Breast epithelium (tissue), 4 donors: ENCODE measurements at regions not wholly inside any gene's neighbourhood (a gene's known extent, or its start where the extent isn't known, plus 50 kb on each side); places are given as distances from the start of the nearest gene placed in this dataset.
A peak's percentile ranks its signal among the peaks of the same experiment; 100 is the strongest.

ENCODE experiments used
- DNase-seq, 2 donors: peaks; one replicate each; pipeline ENCODE4 v3.0.0-alpha.2; 2019; ENCODE audit warnings: low spot score in 2 of 2
- H3K27ac ChIP-seq, 2 donors: fragments of 200-600 bp; sonication (generic) in 1 of 2; one replicate each; pipeline ENCODE4 v1.5.1; 2016 to 2019; ENCODE audit warnings: mild to moderate bottlenecking in 1 of 2
- H3K27me3 ChIP-seq, 2 donors: fragments of 200-600 bp; sonication (generic) in 1 of 2; one replicate each; pipeline versions ENCODE4 v1.5.1 to v1.6.0; 2017 to 2019; ENCODE audit warnings: control low read depth in 1 of 2, mild to moderate bottlenecking in 1 of 2
- H3K36me3 ChIP-seq: fragments of 200-600 bp; one replicate; pipeline ENCODE4 v1.5.1; 2019
- H3K4me1 ChIP-seq, 2 donors: fragments of 200-600 bp; sonication (generic); one replicate each; pipeline ENCODE4 v1.5.1; 2016 to 2019; ENCODE audit warnings: control low read depth in 1 of 2
- H3K4me3 ChIP-seq, 3 donors: fragments of 200-600 bp; sonication (generic); 1 replicate in 2 of 3; 2 replicates in 1 of 3; pipeline ENCODE4 v1.5.1; 2016 to 2019; ENCODE audit warnings: mild to moderate bottlenecking in 3 of 3, moderate library complexity in 2 of 3
- H3K9me3 ChIP-seq, 2 donors: fragments of 200-600 bp; sonication (generic) in 1 of 2; one replicate each; pipeline ENCODE4 v1.5.1; 2016 to 2019; ENCODE audit warnings: control low read depth in 1 of 2
- CTCF ChIP-seq, 3 donors: fragments of 450-650 bp; IDR thresholded peaks; one replicate each; pipeline ENCODE4 v1.5.1; 2016 to 2017; ENCODE audit warnings: antibody characterized with exemption in 3 of 3, mild to moderate bottlenecking in 3 of 3, moderate library complexity in 3 of 3
- POLR2A ChIP-seq: fragments of 450-650 bp; IDR thresholded peaks from one replicate; pipeline ENCODE4 v1.6.1; 2016; ENCODE audit warnings: antibody characterized with exemption, mild to moderate bottlenecking, moderate library complexity
- POLR2AphosphoS5 ChIP-seq, 3 donors: sonication (generic); formaldehyde crosslinking; IDR thresholded peaks; one replicate each; pipeline ENCODE4 v1.6.1; 2017; ENCODE audit warnings: antibody characterized with exemption in 3 of 3
- intact Hi-C: fragments of 100-400 bp; cut with DNase I; formaldehyde crosslinking; loops from one replicate; pipeline ENCODE4 v1.15.1; 2023; ENCODE audit warnings: low total_unique reads

DNA sequence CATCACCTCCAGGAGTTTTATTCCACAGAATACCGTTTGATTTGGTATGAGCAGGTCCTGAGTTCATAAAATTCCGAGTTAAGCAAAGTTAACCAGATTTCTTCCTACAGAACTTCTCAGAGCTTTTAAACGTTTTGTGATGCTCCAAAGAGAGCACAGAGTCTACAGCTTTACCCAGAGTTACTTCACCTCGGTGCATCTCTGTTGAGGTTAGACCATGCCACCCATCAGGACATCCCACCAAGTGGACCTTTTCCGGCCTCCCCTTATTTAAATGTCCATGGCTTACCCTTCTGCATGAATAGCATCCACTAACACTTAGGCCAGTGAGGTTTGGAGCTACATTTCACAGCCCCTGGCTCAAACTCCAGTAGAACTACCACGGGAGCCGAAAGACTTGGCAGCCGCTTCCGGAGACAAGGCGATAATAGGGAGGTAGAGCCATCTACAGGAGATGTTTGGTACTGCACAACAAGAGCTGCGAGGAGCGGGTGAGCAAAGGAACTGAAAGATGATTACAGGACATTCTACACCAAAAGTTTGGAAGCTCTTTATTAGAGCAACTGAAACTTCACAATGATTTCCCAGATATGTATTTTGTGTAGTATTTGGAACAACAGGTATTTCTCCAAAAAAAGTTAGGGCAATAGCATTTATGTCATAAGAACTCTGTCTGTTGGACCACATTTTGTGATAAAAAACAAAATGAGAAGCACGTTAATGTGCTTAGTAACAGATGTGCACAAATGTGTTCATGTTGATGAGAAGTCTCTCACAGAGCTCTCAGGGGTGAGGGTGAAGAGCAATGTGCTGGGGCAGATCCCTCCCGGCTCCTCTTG is 174.7 kb downstream of the HERPUD2 start:
- H3K27me3 ChIP-seq, result peaks cover 0 to 7% of the 10 kb centered on the region in 2 donors
- no peak overlapping the region for H3K27ac ChIP-seq
- peak in 1 of 2 donors; percentile 20 for DNase-seq
- intact Hi-C loops, result no loop called here
- no peaks in the 10 kb centered on the region for H3K36me3 ChIP-seq
- H3K4me1 ChIP-seq, result no peaks in the 10 kb centered on the region
- H3K4me3 ChIP-seq, result no peak overlapping the region
- TF ChIP-seq POLR2A (no peak), CTCF (IDR thresholded peaks at IDR 0.05) (peak; percentile 58 to 74 (median 70)), POLR2AphosphoS5 (IDR thresholded peaks at IDR 0.05) (no peak)
- H3K9me3 ChIP-seq, result no peaks in the 10 kb centered on the region

DNA sequence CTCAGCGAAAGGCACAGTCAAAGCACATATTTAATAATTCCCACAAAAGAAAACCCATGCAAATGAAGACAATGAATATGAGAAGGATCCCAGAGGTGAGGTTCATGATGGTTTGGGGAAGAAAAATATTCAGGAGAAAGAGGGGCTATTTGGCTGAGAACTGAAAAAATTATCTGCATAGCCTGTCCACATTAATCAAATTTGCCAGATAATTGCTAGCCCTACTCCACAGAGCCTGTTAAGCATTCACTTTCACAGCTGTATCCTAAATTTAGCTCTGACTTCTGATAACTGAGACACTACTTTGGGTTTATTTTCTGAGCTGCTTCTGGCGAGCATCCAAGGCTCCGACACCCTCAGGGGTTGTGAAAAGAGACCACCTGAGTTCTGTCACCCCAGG is 176.2 kb downstream of the HERPUD2 start:
- H3K27me3 ChIP-seq, result peaks cover 0 to 7% of the 10 kb centered on the region in 2 donors
- intact Hi-C loops, result no loop called here
- no peaks in the 10 kb centered on the region for H3K36me3 ChIP-seq
- H3K9me3 ChIP-seq, result no peaks in the 10 kb centered on the region
- TF ChIP-seq POLR2AphosphoS5 (IDR thresholded peaks at IDR 0.05), result no peak
- no peak for TF ChIP-seq CTCF (IDR thresholded peaks at IDR 0.05)
- no peak for TF ChIP-seq POLR2A
- DNase-seq, result no peak
- no peak overlapping the region for H3K4me3 ChIP-seq
- H3K4me1 ChIP-seq, result no peaks in the 10 kb centered on the region
- H3K27ac ChIP-seq, result no peak overlapping the region

GRCh38 chr7:35516498-35516897 is 178.4 kb downstream of the HERPUD2 start:
- Histone ChIP-seq H3K27ac (no peak overlapping the region), H3K4me3 (no peak overlapping the region), H3K9me3 (no peaks in the 10 kb centered on the region), H3K4me1 (no peaks in the 10 kb centered on the region), H3K36me3 (no peaks in the 10 kb centered on the region), H3K27me3 (peaks cover 0 to 7% of the 10 kb centered on the region in 2 donors)
- DNase-seq, result no peak
- intact Hi-C loops, result no loop called here
- TF ChIP-seq POLR2AphosphoS5 (IDR thresholded peaks at IDR 0.05) (no peak), POLR2A (no peak), CTCF (IDR thresholded peaks at IDR 0.05) (no peak)

GRCh38 chr7:35513828-35514227 is 181.1 kb downstream of the HERPUD2 start:
- no peaks in the 10 kb centered on the region for H3K27me3 ChIP-seq
- no peaks in the 10 kb centered on the region for H3K4me1 ChIP-seq
- intact Hi-C loops, result no loop called here
- no peak for DNase-seq
- no peaks in the 10 kb centered on the region for H3K9me3 ChIP-seq
- H3K27ac ChIP-seq, result no peak overlapping the region
- no peak overlapping the region for H3K4me3 ChIP-seq
- TF ChIP-seq POLR2AphosphoS5 (IDR thresholded peaks at IDR 0.05) (no peak), POLR2A (no peak), CTCF (IDR thresholded peaks at IDR 0.05) (no peak)
- H3K36me3 ChIP-seq, result no peaks in the 10 kb centered on the region

DNA sequence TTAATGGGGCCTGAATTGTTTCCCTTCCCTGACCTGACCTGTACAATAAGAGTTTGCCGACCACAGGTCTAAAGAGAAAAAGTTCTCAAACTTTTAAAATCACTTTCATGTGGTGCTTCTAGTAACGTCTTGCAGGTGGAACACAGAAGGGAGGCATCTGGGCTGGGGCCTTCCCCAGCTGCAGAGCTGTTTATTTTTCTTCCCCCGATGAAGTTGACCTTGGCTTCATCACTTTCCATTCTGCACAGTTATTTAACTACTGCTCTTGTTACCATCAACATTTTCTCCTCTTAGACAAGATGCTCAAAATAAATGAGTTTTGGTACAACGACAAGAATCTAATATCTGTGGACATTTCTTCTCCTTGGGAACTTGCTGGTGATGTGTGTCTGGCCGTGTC is 181.7 kb downstream of the HERPUD2 start:
- no peak for DNase-seq
- Histone ChIP-seq H3K27ac (no peak overlapping the region), H3K9me3 (no peaks in the 10 kb centered on the region), H3K4me3 (no peak overlapping the region), H3K4me1 (no peaks in the 10 kb centered on the region), H3K27me3 (no peaks in the 10 kb centered on the region), H3K36me3 (no peaks in the 10 kb centered on the region)
- no peak for TF ChIP-seq POLR2AphosphoS5 (IDR thresholded peaks at IDR 0.05)
- no peak for TF ChIP-seq POLR2A
- no peak for TF ChIP-seq CTCF (IDR thresholded peaks at IDR 0.05)
- intact Hi-C loops, result no loop called here
